ENCODE measurements at regions not wholly inside any gene's neighbourhood (a gene's known extent, or its start where the extent isn't known, plus 50 kb on each side); places are given as distances from the start of the nearest gene placed in this dataset.

GRCh38 chr3:124512881-124513609, 217.2 kb upstream of the UMPS start:
- DNase-seq: no peak

- no peak for DNase-seq
Measured at GRCh38 chr3:124513610-124513997, 216.6 kb upstream of the UMPS start.

- DNase-seq: no peak
Measured at GRCh38 chr3:124514683-124515082, 215.6 kb upstream of the UMPS start.

- no peak for DNase-seq
Measured at GRCh38 chr3:124516333-124516732, 213.9 kb upstream of the UMPS start.

- DNase-seq: no peak
Measured at GRCh38 chr3:124517306-124517705, 212.9 kb upstream of the UMPS start.

- DNase-seq: no peak
Measured at GRCh38 chr3:124518350-124518749, 211.9 kb upstream of the UMPS start.

- DNase-seq: no peak
Measured at GRCh38 chr3:124519591-124520194, 210.6 kb upstream of the UMPS start.

GRCh38 chr3:124520970-124521369, 209.3 kb upstream of the UMPS start:
- DNase-seq: no peak

- DNase-seq: no peak
Measured at GRCh38 chr3:124522082-124522625, 208.1 kb upstream of the UMPS start.

- DNase-seq: no peak
Measured at GRCh38 chr3:124526601-124527000, 203.7 kb upstream of the UMPS start.

- no peak for DNase-seq
Measured at GRCh38 chr3:124529826-124530571, 200.3 kb upstream of the UMPS start.

- DNase-seq: no peak
Measured at GRCh38 chr3:124530916-124531315, 199.3 kb upstream of the UMPS start.

- DNase-seq: no peak
Measured at GRCh38 chr3:124532071-124532470, 198.2 kb upstream of the UMPS start.

GRCh38 chr3:124535306-124535705, 194.9 kb upstream of the UMPS start:
- no peak for DNase-seq

GRCh38 chr3:124540550-124541211, 189.6 kb upstream of the UMPS start:
- DNase-seq: no peak

- no peak for DNase-seq
Measured at GRCh38 chr3:124542214-124542869, 187.9 kb upstream of the UMPS start.

- no peak for DNase-seq
Measured at GRCh38 chr3:124545891-124546290, 184.4 kb upstream of the UMPS start.

GRCh38 chr3:124552224-124552623, 178.0 kb upstream of the UMPS start:
- no peak for DNase-seq

- DNase-seq: no peak
Measured at GRCh38 chr3:124553178-124553577, 177.1 kb upstream of the UMPS start.

GRCh38 chr3:124556636-124557035, 173.6 kb upstream of the UMPS start:
- DNase-seq: no peak

- DNase-seq: peak; percentile 76
Measured at GRCh38 chr3:124557433-124558232, 172.6 kb upstream of the UMPS start.

Data from DMS 273 treated with DMSO at 0.1 percent for 48 hours (cell line).